C4-2B (cell line): ENCODE measurements at regions not wholly inside any gene's neighbourhood (a gene's known extent, or its start where the extent isn't known, plus 50 kb on each side); places are given as distances from the start of the nearest gene placed in this dataset.

Experiments used
- H3K27ac ChIP-seq: fragments of 450-650 bp; 2 replicates; pipeline ENCODE4 v1.5.1; 2017
- ZFX ChIP-seq: fragments of 450-650 bp; IDR thresholded peaks from 2 replicates; pipeline ENCODE4 v1.6.1; 2017
- TF ChIP-seq, protein P1 (sequence below): fragments of 450-650 bp; conservative IDR thresholded peaks from 2 replicates; pipeline ENCODE4 v1.5.1; 2017; ENCODE audit warnings: mild to moderate bottlenecking

DNA sequence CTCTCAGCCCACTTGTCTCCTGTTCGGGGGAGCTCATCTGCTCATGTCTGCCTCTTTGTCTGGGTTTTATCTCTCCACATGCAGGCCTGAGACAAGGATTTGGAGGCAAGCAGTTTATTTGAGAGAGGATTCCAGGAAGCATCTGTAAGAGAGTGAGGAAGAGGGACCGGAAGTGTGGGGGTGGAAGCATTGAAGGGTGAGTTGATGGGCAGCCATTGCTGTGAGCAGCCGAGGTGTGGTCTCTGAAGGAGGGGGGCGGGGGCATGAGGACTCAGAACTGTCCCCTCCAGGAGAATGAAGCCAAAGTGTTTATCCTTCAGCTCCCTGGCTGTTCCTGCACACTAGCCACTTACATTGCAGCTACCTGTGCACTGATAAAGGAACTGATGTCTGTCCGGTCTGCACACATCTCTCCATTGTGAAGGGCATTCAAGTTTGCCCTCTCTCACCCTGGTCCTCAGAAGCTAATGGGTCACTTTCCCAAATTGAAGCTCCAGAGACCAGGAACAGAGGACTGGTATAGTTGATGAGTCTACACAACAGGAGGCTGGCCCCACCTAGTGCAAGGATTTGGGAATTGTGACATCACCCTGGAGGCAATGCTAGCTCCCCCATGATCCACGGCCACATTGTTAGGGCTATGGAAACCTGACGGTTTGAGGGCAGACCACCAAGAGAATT, 100.5 kb upstream of the FOXA2 start:
- no peak overlapping the region for H3K27ac ChIP-seq
- TF ChIP-seq ZFX: no peak
- TF ChIP-seq, protein P1, sequence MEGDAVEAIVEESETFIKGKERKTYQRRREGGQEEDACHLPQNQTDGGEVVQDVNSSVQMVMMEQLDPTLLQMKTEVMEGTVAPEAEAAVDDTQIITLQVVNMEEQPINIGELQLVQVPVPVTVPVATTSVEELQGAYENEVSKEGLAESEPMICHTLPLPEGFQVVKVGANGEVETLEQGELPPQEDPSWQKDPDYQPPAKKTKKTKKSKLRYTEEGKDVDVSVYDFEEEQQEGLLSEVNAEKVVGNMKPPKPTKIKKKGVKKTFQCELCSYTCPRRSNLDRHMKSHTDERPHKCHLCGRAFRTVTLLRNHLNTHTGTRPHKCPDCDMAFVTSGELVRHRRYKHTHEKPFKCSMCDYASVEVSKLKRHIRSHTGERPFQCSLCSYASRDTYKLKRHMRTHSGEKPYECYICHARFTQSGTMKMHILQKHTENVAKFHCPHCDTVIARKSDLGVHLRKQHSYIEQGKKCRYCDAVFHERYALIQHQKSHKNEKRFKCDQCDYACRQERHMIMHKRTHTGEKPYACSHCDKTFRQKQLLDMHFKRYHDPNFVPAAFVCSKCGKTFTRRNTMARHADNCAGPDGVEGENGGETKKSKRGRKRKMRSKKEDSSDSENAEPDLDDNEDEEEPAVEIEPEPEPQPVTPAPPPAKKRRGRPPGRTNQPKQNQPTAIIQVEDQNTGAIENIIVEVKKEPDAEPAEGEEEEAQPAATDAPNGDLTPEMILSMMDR: no peak; the same call in 1 of the 2 replicates

DNA sequence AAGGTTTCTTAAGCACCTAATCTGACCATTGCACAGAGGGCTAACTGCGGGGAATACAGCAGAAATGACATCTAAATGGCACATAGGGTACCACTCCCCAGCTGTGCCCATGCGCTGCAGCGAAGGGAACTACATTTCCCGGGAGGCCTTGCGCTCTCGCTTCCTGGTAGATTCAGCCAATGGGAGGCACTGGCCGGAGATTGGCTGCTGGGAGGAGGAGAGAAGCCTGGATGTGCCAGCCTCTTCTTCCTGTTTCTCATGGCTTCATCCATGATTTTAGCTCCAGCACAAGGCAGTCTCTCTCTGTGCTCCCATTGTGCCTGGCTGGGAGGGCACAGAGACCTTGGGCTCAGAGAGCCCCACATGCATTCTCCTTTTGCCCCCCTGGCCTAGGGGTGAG, 101.7 kb upstream of the FOXA2 start:
- no peak overlapping the region for H3K27ac ChIP-seq
- TF ChIP-seq, protein P1: no peak
- no peak for TF ChIP-seq ZFX

GRCh38 chr20:22687676-22688349, 103.4 kb upstream of the FOXA2 start:
- TF ChIP-seq, protein P1: no peak
- TF ChIP-seq ZFX: no peak

DNA sequence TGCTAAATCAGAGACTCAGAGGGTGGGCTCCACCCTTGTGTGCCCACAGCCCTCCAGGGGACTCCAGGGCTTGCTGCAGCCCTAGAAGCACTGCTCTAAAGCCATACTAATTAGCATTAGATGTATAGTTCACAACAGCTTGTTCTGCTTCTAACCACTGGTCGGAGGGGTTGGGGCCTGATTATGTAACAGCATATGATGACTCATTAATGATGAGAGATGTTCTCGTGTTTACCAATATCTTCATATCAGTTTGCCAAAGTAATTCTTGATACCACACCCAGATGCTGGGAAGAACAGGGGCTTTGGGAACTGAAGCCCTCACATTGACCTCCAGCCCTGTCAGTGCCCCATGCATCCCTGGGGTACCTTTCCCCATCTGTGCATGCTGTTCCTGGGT, 104.1 kb upstream of the FOXA2 start:
- H3K27ac ChIP-seq: no peak overlapping the region
- TF ChIP-seq, protein P1: no peak
- no peak for TF ChIP-seq ZFX

More at GRCh38 chr20:22687676-22688349, 103.4 kb upstream of the FOXA2 start:
- no peak overlapping the region for H3K27ac ChIP-seq

DNA sequence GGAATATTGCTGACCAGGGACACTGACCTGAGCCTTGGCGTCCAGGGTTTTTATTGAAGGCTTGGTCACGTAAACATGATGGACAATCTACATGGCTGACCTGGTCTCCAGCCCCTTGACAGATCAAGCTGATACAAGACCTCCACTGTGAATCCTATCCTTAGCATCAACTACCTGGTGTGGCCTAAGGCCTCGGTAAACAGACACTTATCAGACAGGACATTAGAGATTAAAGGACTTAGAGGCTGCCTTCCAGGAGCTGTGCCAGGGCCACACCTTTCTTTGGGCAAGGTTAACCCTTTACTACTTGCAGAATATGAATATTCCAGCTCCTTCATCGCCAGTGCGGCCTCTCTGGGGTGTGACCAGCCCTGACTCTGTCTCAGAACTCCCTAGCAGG, 104.9 kb upstream of the FOXA2 start:
- TF ChIP-seq ZFX: no peak
- TF ChIP-seq, protein P1: no peak
- no peak overlapping the region for H3K27ac ChIP-seq

GRCh38 chr20:22690000-22690399, 105.6 kb upstream of the FOXA2 start:
- no peak overlapping the region for H3K27ac ChIP-seq
- no peak for TF ChIP-seq ZFX
- TF ChIP-seq, protein P1: no peak

DNA sequence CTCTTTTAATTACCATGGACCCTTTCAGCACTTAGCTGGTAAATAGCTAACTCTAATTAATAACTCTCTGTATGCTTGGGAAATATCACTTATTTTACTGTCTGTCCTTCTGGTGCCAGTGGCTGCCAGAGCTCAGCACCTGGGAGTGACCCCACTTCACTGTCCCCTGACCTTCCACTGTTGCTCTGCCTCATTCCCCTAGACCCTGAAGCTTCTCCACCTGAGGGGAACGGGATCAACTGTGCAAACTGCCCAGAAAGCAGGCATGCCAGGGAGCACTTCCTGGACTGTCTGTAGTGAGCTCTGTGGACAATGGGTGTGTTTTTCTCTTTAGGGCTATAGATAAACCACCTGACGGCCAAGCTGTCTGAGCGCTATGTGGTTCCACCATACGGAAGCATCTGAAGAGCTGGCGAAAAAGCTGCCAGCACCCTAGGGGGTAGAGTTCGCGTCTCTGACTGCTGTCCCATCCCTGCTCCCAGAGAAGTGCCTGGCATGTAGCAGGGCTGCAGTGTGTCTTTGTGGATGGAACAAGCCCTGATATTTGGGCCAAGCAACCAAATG, 106.3 kb upstream of the FOXA2 start:
- TF ChIP-seq, protein P1: no peak
- no peak for TF ChIP-seq ZFX
- H3K27ac ChIP-seq: no peak overlapping the region
